ENCODE measurements at regions not wholly inside any gene's neighbourhood (a gene's known extent, or its start where the extent isn't known, plus 50 kb on each side); places are given as distances from the start of the nearest gene placed in this dataset.

DNA sequence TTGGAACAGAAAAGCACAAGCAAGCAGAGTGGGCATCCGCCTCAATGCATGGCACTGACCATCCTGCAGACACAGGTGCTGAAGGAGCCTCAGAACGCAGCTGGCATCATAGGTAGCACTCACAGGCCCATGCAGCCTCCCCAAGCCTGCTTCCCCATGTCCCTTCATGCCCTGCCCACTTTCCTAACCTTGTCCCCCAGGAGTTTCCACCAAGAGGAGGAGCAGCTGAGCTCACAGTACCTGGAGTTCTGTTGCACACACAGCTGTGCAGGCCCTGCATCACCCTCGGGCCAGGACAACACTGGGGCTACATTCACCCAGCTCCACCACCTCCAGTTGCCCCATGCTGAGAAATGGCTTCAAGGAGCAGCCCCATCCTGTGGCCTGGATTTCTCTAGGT, 83.4 kb downstream of the SETD4 start:
- TF ChIP-seq, protein P1, sequence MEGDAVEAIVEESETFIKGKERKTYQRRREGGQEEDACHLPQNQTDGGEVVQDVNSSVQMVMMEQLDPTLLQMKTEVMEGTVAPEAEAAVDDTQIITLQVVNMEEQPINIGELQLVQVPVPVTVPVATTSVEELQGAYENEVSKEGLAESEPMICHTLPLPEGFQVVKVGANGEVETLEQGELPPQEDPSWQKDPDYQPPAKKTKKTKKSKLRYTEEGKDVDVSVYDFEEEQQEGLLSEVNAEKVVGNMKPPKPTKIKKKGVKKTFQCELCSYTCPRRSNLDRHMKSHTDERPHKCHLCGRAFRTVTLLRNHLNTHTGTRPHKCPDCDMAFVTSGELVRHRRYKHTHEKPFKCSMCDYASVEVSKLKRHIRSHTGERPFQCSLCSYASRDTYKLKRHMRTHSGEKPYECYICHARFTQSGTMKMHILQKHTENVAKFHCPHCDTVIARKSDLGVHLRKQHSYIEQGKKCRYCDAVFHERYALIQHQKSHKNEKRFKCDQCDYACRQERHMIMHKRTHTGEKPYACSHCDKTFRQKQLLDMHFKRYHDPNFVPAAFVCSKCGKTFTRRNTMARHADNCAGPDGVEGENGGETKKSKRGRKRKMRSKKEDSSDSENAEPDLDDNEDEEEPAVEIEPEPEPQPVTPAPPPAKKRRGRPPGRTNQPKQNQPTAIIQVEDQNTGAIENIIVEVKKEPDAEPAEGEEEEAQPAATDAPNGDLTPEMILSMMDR (IDR thresholded peaks at IDR 0.05; ENCODE audit: insufficient read depth, low read length) = no peak
- TF ChIP-seq POLR2AphosphoS5 (IDR thresholded peaks at IDR 0.05; ENCODE audit: low read depth) = no peak

All from HL-60 (cell line).